Stimulated activated memory B cell treated with anti-CD40 and anti-IgM and Interleukin-4, amounts not matched to agents 10 μg/mL and 1 μg/mL and 100 μg/mL, for 72 hours (primary cell): ENCODE measurements at regions not wholly inside any gene's neighbourhood (a gene's known extent, or its start where the extent isn't known, plus 50 kb on each side); places are given as distances from the start of the nearest gene placed in this dataset.
"Not testable (repeated sequence)": the region's sequence is repeated elsewhere in the genome, so short reads cannot be mapped to it uniquely, and the experiment has no call there.

ENCODE experiments used
- ATAC-seq: fragments of 150-1000 bp; cut with Tn5 transposase; 2 replicates; pipeline ENCODE4 v1.10.0; 2021
- H3K27ac Mint-ChIP-seq: one replicate; pipeline ENCODE4 v1.8.0; 2022; ENCODE audit warnings: mild to moderate bottlenecking, mixed read lengths
- H3K27me3 Mint-ChIP-seq: one replicate; pipeline ENCODE4 v1.8.0; 2022; ENCODE audit warnings: mixed read lengths
- H3K36me3 Mint-ChIP-seq: one replicate; pipeline ENCODE4 v1.8.0; 2022; ENCODE audit warnings: mixed read lengths
- H3K4me1 Mint-ChIP-seq: one replicate; pipeline ENCODE4 v1.8.0; 2022; ENCODE audit warnings: mixed read lengths
- H3K4me3 Mint-ChIP-seq: one replicate; pipeline ENCODE4 v1.8.0; 2022; ENCODE audit warnings: mild to moderate bottlenecking, moderate library complexity, mixed read lengths
- H3K9me3 Mint-ChIP-seq: one replicate; pipeline ENCODE4 v1.8.0; 2022; ENCODE audit warnings: mixed read lengths

- H3K36me3 Mint-ChIP-seq = no peaks in the 10 kb centered on the region
- H3K4me3 Mint-ChIP-seq = no peak overlapping the region
- peaks cover 13% of the 10 kb centered on the region for H3K27me3 Mint-ChIP-seq
- no peaks in the 10 kb centered on the region for H3K4me1 Mint-ChIP-seq
- peaks cover 5% of the 10 kb centered on the region for H3K9me3 Mint-ChIP-seq
- no peak overlapping the region for H3K27ac Mint-ChIP-seq
- no peak for ATAC-seq
Observed at GRCh38 chr4:72954811-72955210, 114.7 kb downstream of the COX18 start.

GRCh38 chr4:72953571-72953970 is 115.9 kb downstream of the COX18 start:
- Mint-ChIP-seq H3K4me1 (no peaks in the 10 kb centered on the region), H3K36me3 (no peaks in the 10 kb centered on the region), H3K4me3 (no peak overlapping the region), H3K9me3 (no peaks in the 10 kb centered on the region), H3K27me3 (peaks cover 13% of the 10 kb centered on the region), H3K27ac (no peak overlapping the region)
- no peak for ATAC-seq

- Mint-ChIP-seq H3K27ac (no peak overlapping the region), H3K9me3 (no peaks in the 10 kb centered on the region), H3K4me3 (no peak overlapping the region), H3K4me1 (no peaks in the 10 kb centered on the region), H3K36me3 (no peaks in the 10 kb centered on the region), H3K27me3 (peaks cover 13% of the 10 kb centered on the region)
- ATAC-seq = no peak
Observed at GRCh38 chr4:72951628-72952027, 117.9 kb downstream of the COX18 start.

- no peak overlapping the region for H3K4me3 Mint-ChIP-seq
- no peak for ATAC-seq
Observed at GRCh38 chr4:72951147-72951546, 118.4 kb downstream of the COX18 start.

GRCh38 chr4:72948080-72948479 is 121.4 kb downstream of the COX18 start:
- Mint-ChIP-seq H3K27ac (no peak overlapping the region), H3K36me3 (no peaks in the 10 kb centered on the region), H3K4me1 (no peaks in the 10 kb centered on the region), H3K9me3 (peaks cover 2% of the 10 kb centered on the region), H3K27me3 (no peaks in the 10 kb centered on the region), H3K4me3 (no peak overlapping the region)
- no peak for ATAC-seq

More at GRCh38 chr4:72951147-72951546, 118.4 kb downstream of the COX18 start:
- Mint-ChIP-seq H3K27me3 (peaks cover 8% of the 10 kb centered on the region), H3K4me1 (no peaks in the 10 kb centered on the region), H3K36me3 (no peaks in the 10 kb centered on the region), H3K27ac (no peak overlapping the region), H3K9me3 (no peaks in the 10 kb centered on the region)

- H3K9me3 Mint-ChIP-seq = peaks cover 2% of the 10 kb centered on the region
- no peak overlapping the region for H3K4me3 Mint-ChIP-seq
- H3K27me3 Mint-ChIP-seq = no peaks in the 10 kb centered on the region
- ATAC-seq = no peak
- no peaks in the 10 kb centered on the region for H3K4me1 Mint-ChIP-seq
- H3K36me3 Mint-ChIP-seq = no peaks in the 10 kb centered on the region
- no peak overlapping the region for H3K27ac Mint-ChIP-seq
Observed at GRCh38 chr4:72945719-72946336, 123.7 kb downstream of the COX18 start.

- H3K9me3 Mint-ChIP-seq = peaks cover 2% of the 10 kb centered on the region
- H3K36me3 Mint-ChIP-seq = no peaks in the 10 kb centered on the region
- no peaks in the 10 kb centered on the region for H3K27me3 Mint-ChIP-seq
- no peaks in the 10 kb centered on the region for H3K4me1 Mint-ChIP-seq
- ATAC-seq = no peak
- no peak overlapping the region for H3K27ac Mint-ChIP-seq
- no peak overlapping the region for H3K4me3 Mint-ChIP-seq
Observed at GRCh38 chr4:72942565-72942964, 127.0 kb downstream of the COX18 start.

- Mint-ChIP-seq H3K27me3 (no peaks in the 10 kb centered on the region), H3K4me3 (no peak overlapping the region), H3K27ac (no peak overlapping the region), H3K9me3 (no peaks in the 10 kb centered on the region), H3K36me3 (no peaks in the 10 kb centered on the region), H3K4me1 (no peaks in the 10 kb centered on the region)
- no peak for ATAC-seq
Observed at GRCh38 chr4:72938516-72938915, 131.0 kb downstream of the COX18 start.

GRCh38 chr4:72935462-72935861 is 134.1 kb downstream of the COX18 start:
- Mint-ChIP-seq H3K9me3 (no peaks in the 10 kb centered on the region), H3K4me3 (no peak overlapping the region), H3K27me3 (no peaks in the 10 kb centered on the region), H3K36me3 (no peaks in the 10 kb centered on the region), H3K4me1 (no peaks in the 10 kb centered on the region), H3K27ac (no peak overlapping the region)
- no peak for ATAC-seq

- no peaks in the 10 kb centered on the region for H3K27me3 Mint-ChIP-seq
- no peak overlapping the region for H3K27ac Mint-ChIP-seq
- no peaks in the 10 kb centered on the region for H3K9me3 Mint-ChIP-seq
- no peak for ATAC-seq
- no peaks in the 10 kb centered on the region for H3K36me3 Mint-ChIP-seq
- H3K4me3 Mint-ChIP-seq = no peak overlapping the region
- no peaks in the 10 kb centered on the region for H3K4me1 Mint-ChIP-seq
Observed at GRCh38 chr4:72933029-72933428, 136.5 kb downstream of the COX18 start.

- H3K27me3 Mint-ChIP-seq = no peaks in the 10 kb centered on the region
- H3K9me3 Mint-ChIP-seq = no peaks in the 10 kb centered on the region
- no peak for ATAC-seq
- no peak overlapping the region for H3K4me3 Mint-ChIP-seq
- no peaks in the 10 kb centered on the region for H3K36me3 Mint-ChIP-seq
- no peaks in the 10 kb centered on the region for H3K4me1 Mint-ChIP-seq
- no peak overlapping the region for H3K27ac Mint-ChIP-seq
Observed at GRCh38 chr4:72931346-72931745, 138.2 kb downstream of the COX18 start.

GRCh38 chr4:72929596-72930274 is 139.8 kb downstream of the COX18 start:
- H3K4me3 Mint-ChIP-seq, ATAC-seq, H3K4me1 Mint-ChIP-seq, H3K27ac Mint-ChIP-seq, H3K36me3 Mint-ChIP-seq, H3K9me3 Mint-ChIP-seq, H3K27me3 Mint-ChIP-seq: not testable (repeated sequence)

- Mint-ChIP-seq H3K36me3 (no peaks in the 10 kb centered on the region), H3K27me3 (peaks cover 6% of the 10 kb centered on the region), H3K27ac (no peak overlapping the region), H3K4me1 (no peaks in the 10 kb centered on the region), H3K4me3 (no peak overlapping the region), H3K9me3 (peaks cover 4% of the 10 kb centered on the region)
- ATAC-seq = no peak
Observed at GRCh38 chr4:72924814-72925213, 144.7 kb downstream of the COX18 start.

- H3K36me3 Mint-ChIP-seq = no peaks in the 10 kb centered on the region
- H3K27ac Mint-ChIP-seq = no peak overlapping the region
- no peak for ATAC-seq
- H3K4me1 Mint-ChIP-seq = no peaks in the 10 kb centered on the region
- no peak overlapping the region for H3K4me3 Mint-ChIP-seq
- peaks cover 6% of the 10 kb centered on the region for H3K27me3 Mint-ChIP-seq
- H3K9me3 Mint-ChIP-seq = peaks cover 4% of the 10 kb centered on the region
Observed at GRCh38 chr4:72919937-72920336, 149.6 kb downstream of the COX18 start.

- no peak for ATAC-seq
- no peaks in the 10 kb centered on the region for H3K4me1 Mint-ChIP-seq
- H3K4me3 Mint-ChIP-seq = no peak overlapping the region
- H3K36me3 Mint-ChIP-seq = no peaks in the 10 kb centered on the region
- peaks cover 6% of the 10 kb centered on the region for H3K27me3 Mint-ChIP-seq
- H3K27ac Mint-ChIP-seq = no peak overlapping the region
- peaks cover 4% of the 10 kb centered on the region for H3K9me3 Mint-ChIP-seq
Observed at GRCh38 chr4:72919464-72919863, 150.1 kb downstream of the COX18 start.

GRCh38 chr4:72918362-72918761 is 151.2 kb downstream of the COX18 start:
- Mint-ChIP-seq H3K27me3 (peaks cover 3% of the 10 kb centered on the region), H3K4me3 (no peak overlapping the region), H3K36me3 (no peaks in the 10 kb centered on the region), H3K9me3 (peaks cover 4% of the 10 kb centered on the region), H3K27ac (no peak overlapping the region), H3K4me1 (no peaks in the 10 kb centered on the region)
- no peak for ATAC-seq
